ENCODE measurements at regions not wholly inside any gene's neighbourhood (a gene's known extent, or its start where the extent isn't known, plus 50 kb on each side); places are given as distances from the start of the nearest gene placed in this dataset.

DNA sequence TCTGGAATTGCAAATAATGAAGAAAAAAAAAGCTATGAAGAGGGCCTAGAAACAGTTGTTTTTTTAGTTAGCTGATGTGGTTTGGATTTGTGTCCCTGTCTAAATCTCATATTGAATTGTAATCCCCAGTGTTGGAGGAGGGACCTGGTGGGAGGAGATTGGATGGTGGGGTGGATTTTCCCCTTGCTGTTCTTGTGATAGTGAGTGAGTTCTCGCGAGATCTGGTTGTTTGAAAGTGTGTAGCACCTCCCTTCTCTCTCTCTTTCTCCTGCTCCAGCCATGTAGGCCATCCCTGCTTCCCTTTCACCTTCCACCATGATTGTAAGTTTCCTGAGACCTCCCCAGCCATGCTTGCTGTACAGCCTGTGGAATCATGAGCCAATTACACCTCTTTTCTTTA lies 126.1 kb downstream of the ASCL4 start:
- no peak for TF ChIP-seq EZH2 (IDR thresholded peaks at IDR 0.05; ENCODE audit: low read depth, unreplicated experiment)
- TF ChIP-seq, protein P1, sequence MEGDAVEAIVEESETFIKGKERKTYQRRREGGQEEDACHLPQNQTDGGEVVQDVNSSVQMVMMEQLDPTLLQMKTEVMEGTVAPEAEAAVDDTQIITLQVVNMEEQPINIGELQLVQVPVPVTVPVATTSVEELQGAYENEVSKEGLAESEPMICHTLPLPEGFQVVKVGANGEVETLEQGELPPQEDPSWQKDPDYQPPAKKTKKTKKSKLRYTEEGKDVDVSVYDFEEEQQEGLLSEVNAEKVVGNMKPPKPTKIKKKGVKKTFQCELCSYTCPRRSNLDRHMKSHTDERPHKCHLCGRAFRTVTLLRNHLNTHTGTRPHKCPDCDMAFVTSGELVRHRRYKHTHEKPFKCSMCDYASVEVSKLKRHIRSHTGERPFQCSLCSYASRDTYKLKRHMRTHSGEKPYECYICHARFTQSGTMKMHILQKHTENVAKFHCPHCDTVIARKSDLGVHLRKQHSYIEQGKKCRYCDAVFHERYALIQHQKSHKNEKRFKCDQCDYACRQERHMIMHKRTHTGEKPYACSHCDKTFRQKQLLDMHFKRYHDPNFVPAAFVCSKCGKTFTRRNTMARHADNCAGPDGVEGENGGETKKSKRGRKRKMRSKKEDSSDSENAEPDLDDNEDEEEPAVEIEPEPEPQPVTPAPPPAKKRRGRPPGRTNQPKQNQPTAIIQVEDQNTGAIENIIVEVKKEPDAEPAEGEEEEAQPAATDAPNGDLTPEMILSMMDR (conservative IDR thresholded peaks at IDR 0.05; ENCODE audit: low read depth in 2 of 2): no peak
- TF ChIP-seq STAT1 (IDR thresholded peaks at IDR 0.05; ENCODE audit: unreplicated experiment): no peak
- no peak for TF ChIP-seq POLR2AphosphoS5 (IDR thresholded peaks at IDR 0.05; ENCODE audit: low read depth)
- no peak for TF ChIP-seq ZNF114 (CRISPR knock-in tag; IDR thresholded peaks at IDR 0.05)
- no peak for TF ChIP-seq EZH2phosphoT487 (IDR thresholded peaks at IDR 0.05; ENCODE audit: unreplicated experiment)
- TF ChIP-seq, protein P2, sequence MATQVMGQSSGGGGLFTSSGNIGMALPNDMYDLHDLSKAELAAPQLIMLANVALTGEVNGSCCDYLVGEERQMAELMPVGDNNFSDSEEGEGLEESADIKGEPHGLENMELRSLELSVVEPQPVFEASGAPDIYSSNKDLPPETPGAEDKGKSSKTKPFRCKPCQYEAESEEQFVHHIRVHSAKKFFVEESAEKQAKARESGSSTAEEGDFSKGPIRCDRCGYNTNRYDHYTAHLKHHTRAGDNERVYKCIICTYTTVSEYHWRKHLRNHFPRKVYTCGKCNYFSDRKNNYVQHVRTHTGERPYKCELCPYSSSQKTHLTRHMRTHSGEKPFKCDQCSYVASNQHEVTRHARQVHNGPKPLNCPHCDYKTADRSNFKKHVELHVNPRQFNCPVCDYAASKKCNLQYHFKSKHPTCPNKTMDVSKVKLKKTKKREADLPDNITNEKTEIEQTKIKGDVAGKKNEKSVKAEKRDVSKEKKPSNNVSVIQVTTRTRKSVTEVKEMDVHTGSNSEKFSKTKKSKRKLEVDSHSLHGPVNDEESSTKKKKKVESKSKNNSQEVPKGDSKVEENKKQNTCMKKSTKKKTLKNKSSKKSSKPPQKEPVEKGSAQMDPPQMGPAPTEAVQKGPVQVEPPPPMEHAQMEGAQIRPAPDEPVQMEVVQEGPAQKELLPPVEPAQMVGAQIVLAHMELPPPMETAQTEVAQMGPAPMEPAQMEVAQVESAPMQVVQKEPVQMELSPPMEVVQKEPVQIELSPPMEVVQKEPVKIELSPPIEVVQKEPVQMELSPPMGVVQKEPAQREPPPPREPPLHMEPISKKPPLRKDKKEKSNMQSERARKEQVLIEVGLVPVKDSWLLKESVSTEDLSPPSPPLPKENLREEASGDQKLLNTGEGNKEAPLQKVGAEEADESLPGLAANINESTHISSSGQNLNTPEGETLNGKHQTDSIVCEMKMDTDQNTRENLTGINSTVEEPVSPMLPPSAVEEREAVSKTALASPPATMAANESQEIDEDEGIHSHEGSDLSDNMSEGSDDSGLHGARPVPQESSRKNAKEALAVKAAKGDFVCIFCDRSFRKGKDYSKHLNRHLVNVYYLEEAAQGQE (IDR thresholded peaks at IDR 0.05; ENCODE audit: unreplicated experiment): no peak
- no peak for TF ChIP-seq JUNB (IDR thresholded peaks at IDR 0.05; ENCODE audit: unreplicated experiment)
- no peak for TF ChIP-seq CREB1 (CRISPR knock-in tag; IDR thresholded peaks at IDR 0.05; ENCODE audit: low read depth)
- no peak for TF ChIP-seq NANOG (IDR thresholded peaks at IDR 0.05; ENCODE audit: borderline replicate concordance)
- TF ChIP-seq, protein P3, sequence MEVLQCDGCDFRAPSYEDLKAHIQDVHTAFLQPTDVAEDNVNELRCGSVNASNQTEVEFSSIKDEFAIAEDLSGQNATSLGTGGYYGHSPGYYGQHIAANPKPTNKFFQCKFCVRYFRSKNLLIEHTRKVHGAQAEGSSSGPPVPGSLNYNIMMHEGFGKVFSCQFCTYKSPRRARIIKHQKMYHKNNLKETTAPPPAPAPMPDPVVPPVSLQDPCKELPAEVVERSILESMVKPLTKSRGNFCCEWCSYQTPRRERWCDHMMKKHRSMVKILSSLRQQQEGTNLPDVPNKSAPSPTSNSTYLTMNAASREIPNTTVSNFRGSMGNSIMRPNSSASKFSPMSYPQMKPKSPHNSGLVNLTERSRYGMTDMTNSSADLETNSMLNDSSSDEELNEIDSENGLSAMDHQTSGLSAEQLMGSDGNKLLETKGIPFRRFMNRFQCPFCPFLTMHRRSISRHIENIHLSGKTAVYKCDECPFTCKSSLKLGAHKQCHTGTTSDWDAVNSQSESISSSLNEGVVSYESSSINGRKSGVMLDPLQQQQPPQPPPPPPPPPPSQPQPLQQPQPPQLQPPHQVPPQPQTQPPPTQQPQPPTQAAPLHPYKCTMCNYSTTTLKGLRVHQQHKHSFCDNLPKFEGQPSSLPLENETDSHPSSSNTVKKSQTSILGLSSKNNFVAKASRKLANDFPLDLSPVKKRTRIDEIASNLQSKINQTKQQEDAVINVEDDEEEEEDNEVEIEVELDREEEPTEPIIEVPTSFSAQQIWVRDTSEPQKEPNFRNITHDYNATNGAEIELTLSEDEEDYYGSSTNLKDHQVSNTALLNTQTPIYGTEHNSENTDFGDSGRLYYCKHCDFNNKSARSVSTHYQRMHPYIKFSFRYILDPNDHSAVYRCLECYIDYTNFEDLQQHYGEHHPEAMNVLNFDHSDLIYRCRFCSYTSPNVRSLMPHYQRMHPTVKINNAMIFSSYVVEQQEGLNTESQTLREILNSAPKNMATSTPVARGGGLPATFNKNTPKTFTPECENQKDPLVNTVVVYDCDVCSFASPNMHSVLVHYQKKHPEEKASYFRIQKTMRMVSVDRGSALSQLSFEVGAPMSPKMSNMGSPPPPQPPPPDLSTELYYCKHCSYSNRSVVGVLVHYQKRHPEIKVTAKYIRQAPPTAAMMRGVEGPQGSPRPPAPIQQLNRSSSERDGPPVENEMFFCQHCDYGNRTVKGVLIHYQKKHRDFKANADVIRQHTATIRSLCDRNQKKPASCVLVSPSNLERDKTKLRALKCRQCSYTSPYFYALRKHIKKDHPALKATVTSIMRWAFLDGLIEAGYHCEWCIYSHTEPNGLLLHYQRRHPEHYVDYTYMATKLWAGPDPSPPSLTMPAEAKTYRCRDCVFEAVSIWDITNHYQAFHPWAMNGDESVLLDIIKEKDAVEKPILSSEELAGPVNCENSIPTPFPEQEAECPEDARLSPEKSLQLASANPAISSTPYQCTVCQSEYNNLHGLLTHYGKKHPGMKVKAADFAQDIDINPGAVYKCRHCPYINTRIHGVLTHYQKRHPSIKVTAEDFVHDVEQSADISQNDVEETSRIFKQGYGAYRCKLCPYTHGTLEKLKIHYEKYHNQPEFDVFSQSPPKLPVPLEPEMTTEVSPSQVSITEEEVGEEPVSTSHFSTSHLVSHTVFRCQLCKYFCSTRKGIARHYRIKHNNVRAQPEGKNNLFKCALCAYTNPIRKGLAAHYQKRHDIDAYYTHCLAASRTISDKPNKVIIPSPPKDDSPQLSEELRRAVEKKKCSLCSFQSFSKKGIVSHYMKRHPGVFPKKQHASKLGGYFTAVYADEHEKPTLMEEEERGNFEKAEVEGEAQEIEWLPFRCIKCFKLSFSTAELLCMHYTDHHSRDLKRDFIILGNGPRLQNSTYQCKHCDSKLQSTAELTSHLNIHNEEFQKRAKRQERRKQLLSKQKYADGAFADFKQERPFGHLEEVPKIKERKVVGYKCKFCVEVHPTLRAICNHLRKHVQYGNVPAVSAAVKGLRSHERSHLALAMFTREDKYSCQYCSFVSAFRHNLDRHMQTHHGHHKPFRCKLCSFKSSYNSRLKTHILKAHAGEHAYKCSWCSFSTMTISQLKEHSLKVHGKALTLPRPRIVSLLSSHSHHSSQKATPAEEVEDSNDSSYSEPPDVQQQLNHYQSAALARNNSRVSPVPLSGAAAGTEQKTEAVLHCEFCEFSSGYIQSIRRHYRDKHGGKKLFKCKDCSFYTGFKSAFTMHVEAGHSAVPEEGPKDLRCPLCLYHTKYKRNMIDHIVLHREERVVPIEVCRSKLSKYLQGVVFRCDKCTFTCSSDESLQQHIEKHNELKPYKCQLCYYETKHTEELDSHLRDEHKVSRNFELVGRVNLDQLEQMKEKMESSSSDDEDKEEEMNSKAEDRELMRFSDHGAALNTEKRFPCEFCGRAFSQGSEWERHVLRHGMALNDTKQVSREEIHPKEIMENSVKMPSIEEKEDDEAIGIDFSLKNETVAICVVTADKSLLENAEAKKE (CRISPR knock-in tag; IDR thresholded peaks at IDR 0.05): no peak

Data from GM23338 (cell line).